ENCODE measurements at regions not wholly inside any gene's neighbourhood (a gene's known extent, or its start where the extent isn't known, plus 50 kb on each side); places are given as distances from the start of the nearest gene placed in this dataset. TPM values are rescaled to one million over a fixed set of nuclear protein-coding genes. Genes with fewer than 3 reads are reported as not detected.

DNA sequence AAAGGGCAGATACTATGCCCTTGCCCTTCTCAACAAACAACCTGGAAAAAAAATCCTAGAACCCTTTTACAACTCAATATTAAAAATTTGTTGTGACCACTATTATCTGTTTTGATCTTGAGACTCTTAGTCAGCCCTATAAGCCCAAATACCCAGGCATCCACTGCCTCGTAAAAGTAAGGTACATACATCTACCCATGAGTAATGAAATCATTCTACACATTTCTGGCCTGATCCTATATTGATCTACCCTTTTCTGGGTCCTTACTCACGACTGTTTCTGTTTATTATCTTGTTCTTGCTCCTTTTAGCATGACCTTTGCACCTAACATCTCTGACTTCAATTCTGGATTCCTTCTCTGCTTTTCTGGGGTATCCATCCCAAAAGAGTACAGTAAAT lies 56.8 kb downstream of the SCG2 start (continued):
- TF ChIP-seq NFXL1 (IDR thresholded peaks at IDR 0.05; ENCODE audit: borderline replicate concordance) (no peak), CEBPB (IDR thresholded peaks at IDR 0.05; ENCODE audit: borderline replicate concordance in 1 of 2, low read depth in 2 of 2, low read length in 2 of 2) (no peak), BCL11A (IDR thresholded peaks at IDR 0.05; ENCODE audit: low read depth, low read length) (no peak), SP1 (IDR thresholded peaks at IDR 0.05; ENCODE audit: low read depth, low read length) (no peak), ETV6 (conservative IDR thresholded peaks at IDR 0.05 in 1 of 2, IDR thresholded peaks at IDR 0.05 in 1 of 2; ENCODE audit: borderline replicate concordance in 1 of 2, low read depth in 1 of 2) (no peak), RBBP5 (conservative IDR thresholded peaks at IDR 0.05) (no peak), NFYB (IDR thresholded peaks at IDR 0.05; ENCODE audit: insufficient read depth, low read depth, low read length) (no peak), YBX1 (IDR thresholded peaks at IDR 0.05) (no peak)
- TF ChIP-seq, protein P1, sequence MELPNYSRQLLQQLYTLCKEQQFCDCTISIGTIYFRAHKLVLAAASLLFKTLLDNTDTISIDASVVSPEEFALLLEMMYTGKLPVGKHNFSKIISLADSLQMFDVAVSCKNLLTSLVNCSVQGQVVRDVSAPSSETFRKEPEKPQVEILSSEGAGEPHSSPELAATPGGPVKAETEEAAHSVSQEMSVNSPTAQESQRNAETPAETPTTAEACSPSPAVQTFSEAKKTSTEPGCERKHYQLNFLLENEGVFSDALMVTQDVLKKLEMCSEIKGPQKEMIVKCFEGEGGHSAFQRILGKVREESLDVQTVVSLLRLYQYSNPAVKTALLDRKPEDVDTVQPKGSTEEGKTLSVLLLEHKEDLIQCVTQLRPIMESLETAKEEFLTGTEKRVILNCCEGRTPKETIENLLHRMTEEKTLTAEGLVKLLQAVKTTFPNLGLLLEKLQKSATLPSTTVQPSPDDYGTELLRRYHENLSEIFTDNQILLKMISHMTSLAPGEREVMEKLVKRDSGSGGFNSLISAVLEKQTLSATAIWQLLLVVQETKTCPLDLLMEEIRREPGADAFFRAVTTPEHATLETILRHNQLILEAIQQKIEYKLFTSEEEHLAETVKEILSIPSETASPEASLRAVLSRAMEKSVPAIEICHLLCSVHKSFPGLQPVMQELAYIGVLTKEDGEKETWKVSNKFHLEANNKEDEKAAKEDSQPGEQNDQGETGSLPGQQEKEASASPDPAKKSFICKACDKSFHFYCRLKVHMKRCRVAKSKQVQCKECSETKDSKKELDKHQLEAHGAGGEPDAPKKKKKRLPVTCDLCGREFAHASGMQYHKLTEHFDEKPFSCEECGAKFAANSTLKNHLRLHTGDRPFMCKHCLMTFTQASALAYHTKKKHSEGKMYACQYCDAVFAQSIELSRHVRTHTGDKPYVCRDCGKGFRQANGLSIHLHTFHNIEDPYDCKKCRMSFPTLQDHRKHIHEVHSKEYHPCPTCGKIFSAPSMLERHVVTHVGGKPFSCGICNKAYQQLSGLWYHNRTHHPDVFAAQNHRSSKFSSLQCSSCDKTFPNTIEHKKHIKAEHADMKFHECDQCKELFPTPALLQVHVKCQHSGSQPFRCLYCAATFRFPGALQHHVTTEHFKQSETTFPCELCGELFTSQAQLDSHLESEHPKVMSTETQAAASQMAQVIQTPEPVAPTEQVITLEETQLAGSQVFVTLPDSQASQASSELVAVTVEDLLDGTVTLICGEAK (IDR thresholded peaks at IDR 0.05; ENCODE audit: borderline replicate concordance) = no peak

DNA sequence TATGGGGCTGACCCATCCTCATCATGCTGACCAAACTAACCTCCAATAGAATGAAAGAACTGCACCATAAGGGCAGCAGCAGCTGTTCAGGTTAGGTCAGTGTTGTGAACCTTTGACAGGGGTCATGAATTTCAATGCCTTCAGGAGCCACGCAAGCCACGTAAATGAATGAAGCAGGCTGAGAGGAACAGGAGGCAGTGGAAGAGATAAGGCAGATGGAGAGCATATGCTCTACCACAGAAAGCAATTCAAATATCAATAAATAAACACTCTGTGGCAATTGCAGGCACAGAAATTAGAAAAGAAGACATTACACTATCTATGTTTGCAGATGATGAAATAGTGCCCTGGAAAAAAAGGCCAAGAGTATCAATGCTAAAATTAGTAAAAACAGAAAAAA lies 56.3 kb downstream of the SCG2 start:
- H4K20me1 ChIP-seq (ENCODE audit: control insufficient read depth, insufficient read depth) = no peaks in the 10 kb centered on the region
- ChIA-PET POLR2A (no interaction called here), CTCF (no interaction called here), SMC1A (ENCODE audit: uncharacterized antibody, unreplicated experiment) (no interaction called here), RAD21 (ENCODE audit: unreplicated experiment) (no interaction called here)
- no peak overlapping the region for H3K27ac ChIP-seq (ENCODE audit: control insufficient read depth, insufficient read depth)
- no peaks in the 10 kb centered on the region for H3K9me3 ChIP-seq (replicated peaks; ENCODE audit: control insufficient read depth, insufficient read depth, low read length)
- no peak for TF ChIP-seq CBFB (IDR thresholded peaks at IDR 0.05; ENCODE audit: low read depth)
- TF ChIP-seq STAT1 (conservative IDR thresholded peaks at IDR 0.05) = no peak
- no peak for TF ChIP-seq ZNF384 (IDR thresholded peaks at IDR 0.05; ENCODE audit: borderline replicate concordance, low read depth, low read length)
- no peak overlapping the region for H3K4me3 ChIP-seq
- intact Hi-C loops (cut with micrococcal nuclease; ENCODE audit: unreplicated experiment) (no loop called here), in situ Hi-C loops (cut with MboI) (no loop called here)
- no TSS peak for BruUV-seq (replicated peaks)
- no peaks in the 10 kb centered on the region for H3K4me1 ChIP-seq (ENCODE audit: control insufficient read depth, insufficient read depth, low read length)
- no peak for FAIRE-seq
- no peaks in the 10 kb centered on the region for H3K27me3 ChIP-seq (replicated peaks in 1 of 2; ENCODE audit: control insufficient read depth in 2 of 2, insufficient read depth in 2 of 2, low read length in 1 of 2)
- no peak for DNase-seq (ENCODE audit: low read depth, low spot score)
- no peak for ATAC-seq
- H3K79me2 ChIP-seq (ENCODE audit: control insufficient read depth, insufficient read depth, low read length) = no peaks in the 10 kb centered on the region
- 88% methylated on average over 2 of the region's 2 CpGs for WGBS (ENCODE audit: insufficient coverage, insufficient replicate concordance, low lambda C conversion rate, missing lambda C conversion rate)
- H3K4me2 ChIP-seq (ENCODE audit: control insufficient read depth, insufficient read depth) = no peak overlapping the region
- H2AFZ ChIP-seq (ENCODE audit: control insufficient read depth, low read depth, low read length) = no peak overlapping the region
- no peaks in the 10 kb centered on the region for H3K36me3 ChIP-seq (ENCODE audit: control insufficient read depth in 2 of 2, insufficient read depth in 2 of 2, low read length in 1 of 2)
- no peak overlapping the region for H3K9ac ChIP-seq (ENCODE audit: control insufficient read depth, insufficient read depth, low read length)

Small RNA genes in the stretch of these regions (small RNA-seq; reads per million reads assigned to genes)
- not detected for gene HIGD1AP4
- not detected for gene RN7SL807P

All from GM12878 (cell line).